ENCODE measurements at regions not wholly inside any gene's neighbourhood (a gene's known extent, or its start where the extent isn't known, plus 50 kb on each side); places are given as distances from the start of the nearest gene placed in this dataset.

DNA sequence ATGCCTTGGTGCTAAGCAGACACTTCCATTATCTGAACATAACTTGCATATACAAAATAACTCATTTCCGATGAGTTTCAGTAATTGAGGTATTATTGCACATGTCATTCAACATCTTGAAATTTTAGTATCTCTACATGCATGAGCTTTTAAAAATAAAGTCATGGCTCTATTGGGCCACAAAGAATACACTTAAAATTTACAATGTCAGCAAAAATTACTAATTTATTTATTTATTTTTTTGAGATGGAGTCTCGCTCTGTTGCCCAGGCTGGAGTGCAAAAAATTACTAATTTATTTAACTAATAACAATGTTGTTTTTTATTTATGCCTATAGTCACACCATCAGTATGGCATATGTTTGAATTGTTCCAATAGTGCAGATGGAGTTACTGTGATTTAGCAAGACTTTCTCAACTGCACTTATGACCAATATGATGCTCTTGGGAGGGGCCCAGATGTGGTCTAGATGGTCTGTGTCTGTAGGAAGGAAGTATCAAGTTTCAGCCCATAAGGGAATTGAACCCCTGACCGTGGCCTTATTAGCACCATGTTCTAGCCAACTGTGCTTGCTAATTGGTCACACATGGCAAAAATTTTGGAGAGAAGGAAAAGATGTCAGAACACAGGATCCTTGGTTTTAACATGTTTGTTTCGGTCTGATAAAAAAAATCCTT, 370.7 kb upstream of the TSHZ2 start:
- POLR2A ChIA-PET (ENCODE audit: partially characterized antibody): no interaction called here
- FAIRE-seq: no peak

More for the DNA sequence above, 370.7 kb upstream of the TSHZ2 start:
- H3K4me3 ChIP-seq (ENCODE audit: extremely low read depth in 1 of 4, insufficient read depth in 2 of 4, low read depth in 3 of 4, low read length in 4 of 4): no peak overlapping the region
- no peak overlapping the region for H3K23ac ChIP-seq (ENCODE audit: insufficient read length)
- H3K23me2 ChIP-seq (ENCODE audit: low read depth, low read length): no peaks in the 10 kb centered on the region
- H2BK5ac ChIP-seq (ENCODE audit: low read depth, low read length): no peak overlapping the region
- no peak overlapping the region for H2BK15ac ChIP-seq (ENCODE audit: low read length)
- no peaks in the 10 kb centered on the region for H3K36me3 ChIP-seq (ENCODE audit: control insufficient read depth in 2 of 4, insufficient read depth in 4 of 4, low read length in 3 of 4)
- no peak overlapping the region for H3K9ac ChIP-seq (replicated peaks in 1 of 4; ENCODE audit: extremely low read depth in 1 of 4, low read depth in 3 of 4, low read length in 3 of 4)
- no peak overlapping the region for H4K5ac ChIP-seq (ENCODE audit: insufficient read length, low read depth, low read length)
- WGBS, 2 experiments (ENCODE audit: extremely low coverage in 1 of 2, insufficient coverage in 1 of 2, insufficient read length in 1 of 2, insufficient replicate concordance in 2 of 2, low coverage in 1 of 2, low lambda C conversion rate in 2 of 2, missing lambda C conversion rate in 1 of 2): 89% methylated on average over 4 of the region's 4 CpGs; no CpG with 5 or more reads in 1 of the 2 experiments
- H2AFZ ChIP-seq (ENCODE audit: low read length): no peak overlapping the region
- H4K8ac ChIP-seq (ENCODE audit: extremely low read depth, insufficient read depth, low read length): no peak overlapping the region
- no peak overlapping the region for H3K56ac ChIP-seq (replicated peaks; ENCODE audit: insufficient read length, low read depth, low read length)
- no peaks in the 10 kb centered on the region for H3K79me1 ChIP-seq (ENCODE audit: low read depth, low read length)
- H3K14ac ChIP-seq (ENCODE audit: insufficient read length): no peak overlapping the region
- 0 out of 4 replicates have a peak, but pooled peaks cover 0 to 4% of the 10 kb centered on the region in 2 experiments for H3K9me3 ChIP-seq (ENCODE audit: insufficient read depth in 2 of 2, low read depth in 1 of 2, low read length in 1 of 2)
- H3K18ac ChIP-seq (ENCODE audit: extremely low read depth, low read length): no peak overlapping the region
- no peak overlapping the region for H2BK20ac ChIP-seq (ENCODE audit: low read length)
- peak; percentile 67; the same call in 1 of the 2 replicates for TF ChIP-seq MAFK (IDR thresholded peaks at IDR 0.05; ENCODE audit: low read depth, low read length)
- TF ChIP-seq SIX5 (IDR thresholded peaks at IDR 0.05; ENCODE audit: low read depth, low read length): no peak
- no peak for TF ChIP-seq SUZ12 (IDR thresholded peaks at IDR 0.05; ENCODE audit: low read length)
- H3K27me3 ChIP-seq (replicated peaks in 1 of 4; ENCODE audit: control insufficient read depth in 3 of 4, extremely low read depth in 1 of 4, insufficient read depth in 3 of 4, low read length in 3 of 4): no peaks in the 10 kb centered on the region
- DNase-seq (ENCODE audit: low read depth in 1 of 2, low spot score in 2 of 2): no peak
- no peaks in the 10 kb centered on the region for H4K20me1 ChIP-seq (replicated peaks in 1 of 2; ENCODE audit: control insufficient read depth in 1 of 2, insufficient read depth in 2 of 2, low read length in 2 of 2)
- H2BK12ac ChIP-seq (ENCODE audit: low read depth, low read length): no peak overlapping the region
- CTCF ChIA-PET (ENCODE audit: partially characterized antibody): interaction anchor here (0.6 to 1.1 kb wide), 2 partner anchors 12 to 813 kb away, joined by 3 read pairs; no protein-coding TSS in a partner anchor
- no peak overlapping the region for H2BK120ac ChIP-seq (replicated peaks; ENCODE audit: low read depth, low read length)
- H4K91ac ChIP-seq (replicated peaks; ENCODE audit: insufficient read length, low read length): no peak overlapping the region
- H3K79me2 ChIP-seq (ENCODE audit: control insufficient read depth in 1 of 2, insufficient read depth in 2 of 2, low read length in 2 of 2): no peaks in the 10 kb centered on the region
- no peak overlapping the region for H2AK5ac ChIP-seq (ENCODE audit: low read depth, low read length)
- H3K27ac ChIP-seq (ENCODE audit: low read depth, low read length): no peak overlapping the region
- no peak overlapping the region for H3K4me2 ChIP-seq (ENCODE audit: insufficient read depth in 1 of 2, low read depth in 2 of 2, low read length in 2 of 2)
- no peaks in the 10 kb centered on the region for H3K4me1 ChIP-seq (replicated peaks in 1 of 4; ENCODE audit: control insufficient read depth in 3 of 4, insufficient read depth in 4 of 4, low read length in 3 of 4)
- H3K4ac ChIP-seq (replicated peaks; ENCODE audit: insufficient read length, low read depth, low read length): no peak overlapping the region

Data from H1 (cell line).